B cell (primary cell): ENCODE measurements at regions not wholly inside any gene's neighbourhood (a gene's known extent, or its start where the extent isn't known, plus 50 kb on each side); places are given as distances from the start of the nearest gene placed in this dataset.

Experiments
- EZH2 ChIP-seq: IDR thresholded peaks from 2 replicates; pipeline ENCODE4 v1.6.1; 2012; ENCODE audit warnings: borderline replicate concordance, low read depth, mild to moderate bottlenecking, moderate library complexity, low read length; ENCODE audit not compliant: insufficient read depth, poor library complexity, severe bottlenecking
- TF ChIP-seq, protein P1 (sequence below): fragments of 200-600 bp; IDR thresholded peaks from one replicate; pipeline ENCODE4 v1.8.0; 2022; ENCODE audit warnings: antibody characterized with exemption, mild to moderate bottlenecking

- TF ChIP-seq, protein P1, sequence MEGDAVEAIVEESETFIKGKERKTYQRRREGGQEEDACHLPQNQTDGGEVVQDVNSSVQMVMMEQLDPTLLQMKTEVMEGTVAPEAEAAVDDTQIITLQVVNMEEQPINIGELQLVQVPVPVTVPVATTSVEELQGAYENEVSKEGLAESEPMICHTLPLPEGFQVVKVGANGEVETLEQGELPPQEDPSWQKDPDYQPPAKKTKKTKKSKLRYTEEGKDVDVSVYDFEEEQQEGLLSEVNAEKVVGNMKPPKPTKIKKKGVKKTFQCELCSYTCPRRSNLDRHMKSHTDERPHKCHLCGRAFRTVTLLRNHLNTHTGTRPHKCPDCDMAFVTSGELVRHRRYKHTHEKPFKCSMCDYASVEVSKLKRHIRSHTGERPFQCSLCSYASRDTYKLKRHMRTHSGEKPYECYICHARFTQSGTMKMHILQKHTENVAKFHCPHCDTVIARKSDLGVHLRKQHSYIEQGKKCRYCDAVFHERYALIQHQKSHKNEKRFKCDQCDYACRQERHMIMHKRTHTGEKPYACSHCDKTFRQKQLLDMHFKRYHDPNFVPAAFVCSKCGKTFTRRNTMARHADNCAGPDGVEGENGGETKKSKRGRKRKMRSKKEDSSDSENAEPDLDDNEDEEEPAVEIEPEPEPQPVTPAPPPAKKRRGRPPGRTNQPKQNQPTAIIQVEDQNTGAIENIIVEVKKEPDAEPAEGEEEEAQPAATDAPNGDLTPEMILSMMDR, result no peak
- TF ChIP-seq EZH2, result no peak
These were observed 88.7 kb upstream of the PHF24 start for GRCh38 chr9:34869390-34869789.
